Heart right ventricle (tissue), 16 donors: ENCODE measurements at regions not wholly inside any gene's neighbourhood (a gene's known extent, or its start where the extent isn't known, plus 50 kb on each side); places are given as distances from the start of the nearest gene placed in this dataset.
A peak's percentile ranks its signal among the peaks of the same experiment; 100 is the strongest.

ENCODE experiments used
- ATAC-seq, 8 donors: fragments of 200-7000 bp; cut with Tn5 transposase; one replicate each; pipeline ENCODE4 v1.9.1; 2020; ENCODE audit warnings: mild to moderate bottlenecking in 8 of 8, moderate library complexity in 8 of 8, moderate number of reproducible peaks in 1 of 8
- DNase-seq, 2 donors: peaks; one replicate each; pipeline ENCODE4 v3.0.0-alpha.2; 2020
- H3K27ac ChIP-seq, 10 donors: fragments of 200-600 bp; sonication (generic) in 2 of 10; one replicate each; pipeline versions ENCODE4 v1.5.0 to v1.8.0; 2020 to 2022; ENCODE audit warnings: mild to moderate bottlenecking in 3 of 10
- H3K27me3 ChIP-seq, 7 donors: fragments of 200-600 bp; one replicate each; pipeline ENCODE4 v1.8.0; 2021 to 2022; ENCODE audit warnings: mild to moderate bottlenecking in 2 of 7
- H3K36me3 ChIP-seq, 9 donors: fragments of 200-600 bp; sonication (generic) in 1 of 9; one replicate each; pipeline versions ENCODE4 v1.5.0 to v1.8.0; 2020 to 2022; ENCODE audit warnings: mild to moderate bottlenecking in 2 of 9
- H3K4me1 ChIP-seq, 9 donors: fragments of 200-600 bp; sonication (generic) in 1 of 9; one replicate each; pipeline versions ENCODE4 v1.5.0 to v1.8.0; 2020 to 2022; ENCODE audit warnings: mild to moderate bottlenecking in 4 of 9
- H3K4me3 ChIP-seq, 10 donors: fragments of 200-600 bp; sonication (generic) in 2 of 10; one replicate each; pipeline versions ENCODE4 v1.5.0 to v1.8.0; 2020 to 2022; ENCODE audit warnings: mild to moderate bottlenecking in 7 of 10, moderate library complexity in 2 of 10
- H3K9me3 ChIP-seq, 11 donors: fragments of 200-600 bp in 10 of 11; sonication (generic) in 2 of 11; one replicate each; pipeline versions ENCODE4 v1.5.0 to v1.8.0; 2013 to 2022; ENCODE audit warnings: mild to moderate bottlenecking in 2 of 11, control low read depth in 1 of 11, moderate library complexity in 1 of 11
- WGBS, 2 donors: extraction: QIAGEN DNeasy Blood & Tissue Kit; methylation state at CpG; one replicate each; pipeline ENCODE4 v1.1.7; 2013; ENCODE audit warnings: inconsistent platforms in 1 of 2; 5-methylcytosine and 5-hydroxymethylcytosine counted together
- intact Hi-C, 10 donors: fragments of 100-400 bp; cut with DNase I; formaldehyde crosslinking; loops; one replicate each; pipeline versions ENCODE4 v1.11.1 to v1.14.2; 2022
- TF ChIP-seq, protein P1 (sequence below), 9 donors: fragments of 200-600 bp; sonication (generic) in 2 of 9; IDR thresholded peaks; one replicate each; pipeline versions ENCODE4 v1.5.0 to v1.8.0; 2021 to 2022; ENCODE audit warnings: antibody characterized with exemption in 9 of 9, mild to moderate bottlenecking in 5 of 9, moderate library complexity in 1 of 9
- donor health status: Arrhythmogenic right ventricular cardiomyopathy.
- donor health status: ischemic (EF 13 %, LVEDD 7.1; RV severe dilation, severe dysfunction).
- donor health status: healthy with polysubstance abuse.
- donor health status: DM: no; HTN: yes; CAD: no.
- donor health status: DM: no; HTN: no; CAD: no.
- donor health status: ischemic (EF 25% LVEDD 6.9; RV normal size, moderate dysfunction).
- donor health status: ischemic (EF 25% LVEDD 5.7; RV mildly dilated, moderate dysfunction).
- donor health status: healthy.
- donor health status: DM: yes; HTN: yes; CAD: no.
- donor health status: Ischemic cardiomyopathy.
- donor health status: ischemic (EF 35%, LVEDD 5.7; RV mildly dilated, moderate dysfunction).
- donor health status: nonischemic (EF 11% LVEDD 7.7; RV severe dilation, severe dysfunction).
- donor health status: DM: yes; HTN: yes; CAD: no.
- donor health status: PGD.
- donor health status: ischemic (EF 29% LVEDD 5.4; RV normal size, mild dysfunction).
- donor health status: nonischemic (EF 23%, LVEDD 6.1; RV moderate dilation, normal function).

DNA sequence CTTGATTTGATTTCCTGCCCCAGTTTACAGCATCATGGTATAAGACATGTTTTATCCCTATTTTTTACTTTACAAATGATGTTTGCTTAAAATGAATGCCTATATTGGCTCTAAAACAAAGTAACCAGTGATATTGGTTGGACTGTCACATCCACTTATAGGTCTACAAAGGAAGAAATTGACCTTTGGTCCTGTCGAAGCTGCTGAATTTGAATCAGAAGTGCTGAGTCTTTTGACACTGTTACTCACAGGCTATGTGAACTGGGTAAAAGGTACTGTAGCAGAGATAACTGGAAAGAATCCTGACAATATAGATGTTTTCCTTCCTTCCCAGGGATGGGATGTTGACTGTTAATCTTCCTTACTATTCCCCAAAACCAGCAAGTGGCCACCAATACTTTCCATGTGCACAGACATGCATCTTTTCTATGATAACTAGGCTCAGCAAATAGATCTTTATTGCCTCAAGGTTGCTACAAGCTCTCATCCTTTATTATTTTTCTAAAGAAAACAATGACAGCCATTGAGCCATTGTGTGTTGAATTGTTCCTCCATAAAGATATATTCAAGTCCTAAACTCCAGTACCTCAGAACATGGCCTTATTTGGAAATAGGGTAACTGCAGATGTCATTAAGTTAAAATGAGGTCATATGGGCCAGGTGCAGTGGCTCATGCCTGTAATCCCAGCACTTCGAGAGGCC lies 175.9 kb upstream of the NR5A2 start:
- DNase-seq (no peak), ATAC-seq (no peak)
- no peak overlapping the region for H3K27ac ChIP-seq
- WGBS, 2 donors = 51 to 59% methylated on average over 2 of the region's 2 CpGs
- TF ChIP-seq, protein P1, sequence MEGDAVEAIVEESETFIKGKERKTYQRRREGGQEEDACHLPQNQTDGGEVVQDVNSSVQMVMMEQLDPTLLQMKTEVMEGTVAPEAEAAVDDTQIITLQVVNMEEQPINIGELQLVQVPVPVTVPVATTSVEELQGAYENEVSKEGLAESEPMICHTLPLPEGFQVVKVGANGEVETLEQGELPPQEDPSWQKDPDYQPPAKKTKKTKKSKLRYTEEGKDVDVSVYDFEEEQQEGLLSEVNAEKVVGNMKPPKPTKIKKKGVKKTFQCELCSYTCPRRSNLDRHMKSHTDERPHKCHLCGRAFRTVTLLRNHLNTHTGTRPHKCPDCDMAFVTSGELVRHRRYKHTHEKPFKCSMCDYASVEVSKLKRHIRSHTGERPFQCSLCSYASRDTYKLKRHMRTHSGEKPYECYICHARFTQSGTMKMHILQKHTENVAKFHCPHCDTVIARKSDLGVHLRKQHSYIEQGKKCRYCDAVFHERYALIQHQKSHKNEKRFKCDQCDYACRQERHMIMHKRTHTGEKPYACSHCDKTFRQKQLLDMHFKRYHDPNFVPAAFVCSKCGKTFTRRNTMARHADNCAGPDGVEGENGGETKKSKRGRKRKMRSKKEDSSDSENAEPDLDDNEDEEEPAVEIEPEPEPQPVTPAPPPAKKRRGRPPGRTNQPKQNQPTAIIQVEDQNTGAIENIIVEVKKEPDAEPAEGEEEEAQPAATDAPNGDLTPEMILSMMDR (IDR thresholded peaks at IDR 0.05) = no peak
- H3K9me3 ChIP-seq = no peaks in the 10 kb centered on the region
- no peaks in the 10 kb centered on the region for H3K36me3 ChIP-seq
- intact Hi-C loops = loop anchor here in 1 of 10 donors (5.0 kb wide), 1 partner anchor 431 kb away; no protein-coding TSS in a partner anchor
- peaks cover 0 to 3% (median 0%) of the 10 kb centered on the region in 7 donors for H3K27me3 ChIP-seq
- no peak overlapping the region for H3K4me3 ChIP-seq
- peaks cover 0 to 13% (median 0%) of the 10 kb centered on the region in 9 donors for H3K4me1 ChIP-seq

DNA sequence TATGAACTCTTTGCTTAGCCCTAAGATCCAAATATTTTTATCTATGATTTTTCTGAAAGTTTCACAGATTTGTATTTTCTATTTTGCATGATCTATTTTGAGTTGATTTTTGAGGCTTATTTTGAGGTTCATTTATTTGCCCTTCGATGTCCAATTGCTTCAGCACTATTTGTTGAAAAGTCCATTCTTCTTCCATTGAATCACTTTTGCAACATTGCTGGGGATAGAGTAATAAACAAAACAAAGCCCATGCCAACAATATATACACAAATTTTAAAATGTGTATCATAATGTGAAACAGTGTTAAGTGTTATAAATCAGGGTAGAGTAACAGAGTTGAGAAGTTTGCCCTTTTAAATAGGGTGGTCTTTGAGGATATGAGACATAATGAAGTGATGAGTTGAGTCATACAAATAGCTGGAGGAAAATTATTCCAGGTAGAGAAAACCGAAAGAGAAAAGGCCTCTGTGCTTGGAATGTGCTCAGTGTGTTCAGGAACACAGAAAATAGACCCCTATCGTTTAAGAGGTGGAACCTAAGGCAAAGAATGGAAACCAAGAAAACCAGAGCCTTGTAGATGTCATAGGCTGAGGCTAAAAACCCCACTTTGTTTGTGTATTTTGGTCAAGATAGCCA lies 172.7 kb upstream of the NR5A2 start:
- intact Hi-C loops = loop anchor here in 1 of 10 donors (5.0 kb wide), 1 partner anchor 427 kb away; no protein-coding TSS in a partner anchor
- ATAC-seq = no peak
- H3K9me3 ChIP-seq = no peaks in the 10 kb centered on the region

DNA sequence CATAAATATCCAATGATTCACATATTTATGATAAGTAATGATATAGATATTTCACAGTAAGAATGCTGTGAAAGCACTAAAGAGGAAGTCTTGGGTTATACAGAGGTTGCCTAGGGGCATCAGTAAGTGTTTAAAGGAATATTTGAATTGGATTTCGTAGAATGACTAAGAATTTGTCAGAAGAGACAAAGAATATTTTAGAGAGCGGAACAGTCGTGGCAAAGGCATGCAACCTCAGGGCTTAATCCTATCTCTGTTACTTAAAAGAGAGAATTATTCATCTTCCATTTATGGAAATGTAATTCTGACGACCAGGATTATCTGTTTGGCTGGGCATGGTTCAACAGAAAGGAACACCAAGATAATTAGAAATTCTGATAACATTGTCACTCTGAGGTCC lies 171.9 kb upstream of the NR5A2 start:
- Histone ChIP-seq H3K9me3 (no peaks in the 10 kb centered on the region), H3K27ac (peak overlapping the region in 1 of 10 donors; percentile 88), H3K4me1 (peaks cover 0 to 42% (median 0%) of the 10 kb centered on the region in 9 donors), H3K4me3 (no peak overlapping the region), H3K36me3 (no peaks in the 10 kb centered on the region), H3K27me3 (no peaks in the 10 kb centered on the region)
- no peak for ATAC-seq
- DNase-seq = no peak
- TF ChIP-seq, protein P1 (IDR thresholded peaks at IDR 0.05) = no peak
- intact Hi-C loops = no loop called here
- 49 to 53% methylated on average over 4 of the region's 4 CpGs for WGBS, 2 donors

More for the DNA sequence above, 172.7 kb upstream of the NR5A2 start:
- WGBS, 2 donors = 85 to 90% methylated on average over 3 of the region's 3 CpGs
- Histone ChIP-seq H3K4me1 (peaks cover 0 to 36% (median 0%) of the 10 kb centered on the region in 9 donors), H3K27me3 (no peaks in the 10 kb centered on the region), H3K27ac (no peak overlapping the region), H3K4me3 (no peak overlapping the region), H3K36me3 (no peaks in the 10 kb centered on the region)
- no peak for DNase-seq
- TF ChIP-seq, protein P1 (IDR thresholded peaks at IDR 0.05) = no peak

DNA sequence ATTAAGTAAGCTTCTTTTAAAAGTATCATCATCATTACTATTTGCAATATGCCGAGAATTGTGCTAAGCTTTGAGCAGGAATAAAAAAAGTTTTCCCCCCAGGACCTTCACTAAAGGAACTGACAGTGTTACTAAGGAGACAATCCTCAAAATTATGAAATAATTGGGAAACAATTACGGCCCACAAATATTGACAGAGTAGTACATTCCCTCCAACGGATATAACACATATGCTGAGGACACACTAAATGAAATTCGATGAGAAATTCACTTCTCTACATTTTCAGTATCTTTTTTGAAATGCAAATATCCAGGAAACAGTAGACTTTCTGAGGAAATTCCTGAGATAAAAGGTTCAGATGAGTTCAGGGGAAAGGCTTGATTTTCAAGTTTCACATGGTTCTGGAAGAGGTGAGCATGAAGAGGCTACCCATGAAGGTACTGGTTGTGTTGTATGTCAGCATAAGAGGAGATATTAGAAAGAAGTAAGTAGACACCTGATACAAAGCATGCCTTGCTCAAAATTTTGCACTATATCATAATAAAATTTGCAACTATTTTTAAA lies 171.2 kb upstream of the NR5A2 start:
- WGBS, 2 donors = 55 to 57% methylated on average over 4 of the region's 4 CpGs
- Histone ChIP-seq H3K4me1 (peaks cover 0 to 42% (median 0%) of the 10 kb centered on the region in 9 donors), H3K36me3 (no peaks in the 10 kb centered on the region), H3K4me3 (no peak overlapping the region), H3K27me3 (no peaks in the 10 kb centered on the region), H3K27ac (peak overlapping the region in 1 of 10 donors; percentile 88), H3K9me3 (no peaks in the 10 kb centered on the region)
- intact Hi-C loops = no loop called here
- no peak for ATAC-seq
- DNase-seq = no peak
- TF ChIP-seq, protein P1 (IDR thresholded peaks at IDR 0.05) = no peak
